ENCODE measurements at regions not wholly inside any gene's neighbourhood (a gene's known extent, or its start where the extent isn't known, plus 50 kb on each side); places are given as distances from the start of the nearest gene placed in this dataset.
"Not testable (repeated sequence)": the region's sequence is repeated elsewhere in the genome, so short reads cannot be mapped to it uniquely, and the experiment has no call there.

GRCh38 chr12:86473231-86473630, 217.0 kb upstream of the MGAT4C start:
- no peak for DNase-seq

GRCh38 chr12:86456776-86457175, 200.6 kb upstream of the MGAT4C start:
- DNase-seq = no peak

- DNase-seq = no peak
Measured at GRCh38 chr12:86456241-86456640, 200.1 kb upstream of the MGAT4C start.

GRCh38 chr12:86445356-86445755, 189.2 kb upstream of the MGAT4C start:
- no peak for DNase-seq

- no peak for DNase-seq
Measured at GRCh38 chr12:86435053-86435452, 178.9 kb upstream of the MGAT4C start.

- no peak for DNase-seq
Measured at GRCh38 chr12:86429824-86430223, 173.6 kb upstream of the MGAT4C start.

- DNase-seq = no peak
Measured at GRCh38 chr12:86421333-86421732, 165.1 kb upstream of the MGAT4C start.

- no peak for DNase-seq
Measured at GRCh38 chr12:86414201-86414600, 158.0 kb upstream of the MGAT4C start.

- DNase-seq = no peak
Measured at GRCh38 chr12:86411710-86412109, 155.5 kb upstream of the MGAT4C start.

GRCh38 chr12:86407620-86408208, 151.5 kb upstream of the MGAT4C start:
- no peak for DNase-seq

GRCh38 chr12:86389949-86390348, 133.8 kb upstream of the MGAT4C start:
- DNase-seq = no peak

- no peak for DNase-seq
Measured at GRCh38 chr12:86387591-86388145, 131.5 kb upstream of the MGAT4C start.

- DNase-seq = not testable (repeated sequence)
Measured at GRCh38 chr12:86383759-86384158, 127.6 kb upstream of the MGAT4C start.

GRCh38 chr12:86379337-86379736, 123.1 kb upstream of the MGAT4C start:
- DNase-seq = no peak

- no peak for DNase-seq
Measured at GRCh38 chr12:86376052-86376451, 119.9 kb upstream of the MGAT4C start.

GRCh38 chr12:86373813-86374212, 117.6 kb upstream of the MGAT4C start:
- DNase-seq = no peak

- no peak for DNase-seq
Measured at GRCh38 chr12:86367137-86367536, 110.9 kb upstream of the MGAT4C start.

GRCh38 chr12:86349196-86349595, 93.0 kb upstream of the MGAT4C start:
- no peak for DNase-seq

GRCh38 chr12:86333955-86334522, 77.8 kb upstream of the MGAT4C start:
- DNase-seq = no peak

GRCh38 chr12:86331457-86331856, 75.3 kb upstream of the MGAT4C start:
- no peak for DNase-seq

- no peak for DNase-seq
Measured at GRCh38 chr12:86331012-86331411, 74.8 kb upstream of the MGAT4C start.

- DNase-seq = no peak
Measured at GRCh38 chr12:86312232-86312631, 56.0 kb upstream of the MGAT4C start.
